Testis (tissue), 2 donors: ENCODE measurements at regions not wholly inside any gene's neighbourhood (a gene's known extent, or its start where the extent isn't known, plus 50 kb on each side); places are given as distances from the start of the nearest gene placed in this dataset.

ENCODE experiments used
- POLR2A ChIP-seq: fragments of 450-650 bp; IDR thresholded peaks from one replicate; pipeline ENCODE4 v1.6.1; 2017; ENCODE audit warnings: antibody characterized with exemption, mild to moderate bottlenecking, moderate library complexity
- TF ChIP-seq, protein P1 (sequence below), 3 experiments: fragments of 450-650 bp in 2 of 3; fragments of 200-600 bp in 1 of 3; sonication (generic) in 1 of 3; IDR thresholded peaks; one replicate each; pipeline ENCODE4 v1.5.1; 2016 to 2019; ENCODE audit warnings: antibody characterized with exemption in 3 of 3, mild to moderate bottlenecking in 2 of 3, moderate library complexity in 1 of 3

DNA sequence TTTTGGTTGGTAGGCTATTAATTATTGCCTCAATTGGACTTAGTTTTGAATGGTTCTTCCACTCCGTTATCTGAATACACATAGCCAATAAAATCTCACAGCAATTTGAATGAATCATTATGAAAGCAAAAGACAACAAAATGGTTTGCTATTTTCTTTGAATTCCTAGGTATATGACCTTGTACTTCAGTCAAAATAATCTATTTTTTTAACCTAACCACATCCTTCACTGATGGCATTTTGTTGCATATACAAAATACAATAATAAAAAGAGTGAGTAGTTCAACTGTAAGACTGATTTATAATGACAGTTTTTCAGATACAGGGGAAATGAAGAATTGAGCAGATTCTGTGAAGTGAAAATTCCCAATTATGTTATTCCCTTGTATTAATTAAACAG is 433.1 kb downstream of the HTR7 start:
- no peak for TF ChIP-seq POLR2A
- TF ChIP-seq, protein P1, sequence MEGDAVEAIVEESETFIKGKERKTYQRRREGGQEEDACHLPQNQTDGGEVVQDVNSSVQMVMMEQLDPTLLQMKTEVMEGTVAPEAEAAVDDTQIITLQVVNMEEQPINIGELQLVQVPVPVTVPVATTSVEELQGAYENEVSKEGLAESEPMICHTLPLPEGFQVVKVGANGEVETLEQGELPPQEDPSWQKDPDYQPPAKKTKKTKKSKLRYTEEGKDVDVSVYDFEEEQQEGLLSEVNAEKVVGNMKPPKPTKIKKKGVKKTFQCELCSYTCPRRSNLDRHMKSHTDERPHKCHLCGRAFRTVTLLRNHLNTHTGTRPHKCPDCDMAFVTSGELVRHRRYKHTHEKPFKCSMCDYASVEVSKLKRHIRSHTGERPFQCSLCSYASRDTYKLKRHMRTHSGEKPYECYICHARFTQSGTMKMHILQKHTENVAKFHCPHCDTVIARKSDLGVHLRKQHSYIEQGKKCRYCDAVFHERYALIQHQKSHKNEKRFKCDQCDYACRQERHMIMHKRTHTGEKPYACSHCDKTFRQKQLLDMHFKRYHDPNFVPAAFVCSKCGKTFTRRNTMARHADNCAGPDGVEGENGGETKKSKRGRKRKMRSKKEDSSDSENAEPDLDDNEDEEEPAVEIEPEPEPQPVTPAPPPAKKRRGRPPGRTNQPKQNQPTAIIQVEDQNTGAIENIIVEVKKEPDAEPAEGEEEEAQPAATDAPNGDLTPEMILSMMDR (IDR thresholded peaks at IDR 0.05) = no peak
